GM12878 (cell line): ENCODE measurements at regions not wholly inside any gene's neighbourhood (a gene's known extent, or its start where the extent isn't known, plus 50 kb on each side); places are given as distances from the start of the nearest gene placed in this dataset.

Experiments
- ATAC-seq: fragments of 200-7000 bp; cut with Tn5 transposase; 3 replicates; pipeline ENCODE4 v1.9.1; 2020; ENCODE audit warnings: mild to moderate bottlenecking, moderate library complexity
- BruUV-seq: library from RNA; stranded (reverse); fragments of 400-500 nt; replicated peaks from 2 replicates; lab custom pipeline; 2021; lab: Mats Ljungman, UMichigan
- CTCF ChIA-PET: fragments of 300-600 bp; sonication (Branson Sonifier 250); formaldehyde crosslinking; extraction: SDS; loops from one replicate; lab custom pipeline; 2021; ENCODE audit warnings: inconsistent platforms; lab: Yijun Ruan, JAX
- POLR2A ChIA-PET: fragments of 350-600 bp; formaldehyde crosslinking; extraction: SDS; loops from one replicate; lab custom pipeline; 2021; ENCODE audit warnings: inconsistent platforms; lab: Charles Lee
- RAD21 ChIA-PET: fragments of 300-600 bp; sonication (Branson Sonifier 250); formaldehyde crosslinking; loops from one replicate; lab custom pipeline; 2023; ENCODE audit warnings: antibody characterized with exemption; ENCODE audit not compliant: unreplicated experiment; lab: Charles Lee
- SMC1A ChIA-PET: fragments of 300-600 bp; sonication (Branson Sonifier 250); formaldehyde crosslinking; loops from one replicate; lab custom pipeline; 2023; ENCODE audit not compliant: unreplicated experiment, uncharacterized antibody; lab: Charles Lee
- DNase-seq: peaks from one replicate; pipeline ENCODE4 v3.0.0-alpha.2; 2011; ENCODE audit warnings: low read depth, low spot score
- FAIRE-seq: peaks from 3 replicates; lab custom pipeline; 2011; peaks lifted over from hg19 to GRCh38; lab: Jason Lieb, UNC
- H2AFZ ChIP-seq: 2 replicates; pipeline ENCODE4 v1.6.0; 2011; ENCODE audit warnings: low read depth, low read length, control low read depth; ENCODE audit not compliant: control insufficient read depth
- H3K27ac ChIP-seq: 2 replicates; pipeline ENCODE4 v1.5.1; 2011; ENCODE audit warnings: control low read depth; ENCODE audit not compliant: control insufficient read depth, insufficient read depth
- H3K27me3 ChIP-seq, 2 experiments: replicated peaks in 1 of 2; 2 replicates each; pipeline versions ENCODE4 v1.6.0 to v1.6.1; 2011; ENCODE audit warnings: low read length in 1 of 2; ENCODE audit not compliant: control insufficient read depth in 2 of 2, insufficient read depth in 2 of 2
- H3K36me3 ChIP-seq, 2 experiments: 2 replicates each; pipeline ENCODE4 v1.5.1; 2011; ENCODE audit warnings: low read length in 1 of 2; ENCODE audit not compliant: control insufficient read depth in 2 of 2, insufficient read depth in 2 of 2
- H3K4me1 ChIP-seq: 2 replicates; pipeline ENCODE4 v1.6.1; 2011; ENCODE audit warnings: mild to moderate bottlenecking, low read length, moderate library complexity, mixed read lengths; ENCODE audit not compliant: control insufficient read depth, insufficient read depth
- H3K4me2 ChIP-seq: 2 replicates; pipeline ENCODE4 v1.6.0; 2011; ENCODE audit warnings: control low read depth; ENCODE audit not compliant: control insufficient read depth, insufficient read depth
- H3K4me3 ChIP-seq: fragments of 200-600 bp; sonication (generic); 2 replicates; pipeline ENCODE4 v1.5.1; 2016
- H3K79me2 ChIP-seq: 2 replicates; pipeline ENCODE4 v1.6.0; 2011; ENCODE audit warnings: low read length; ENCODE audit not compliant: control insufficient read depth, insufficient read depth
- H3K9ac ChIP-seq: 2 replicates; pipeline ENCODE4 v1.8.0; 2011; ENCODE audit warnings: low read length, control low read depth, mixed read lengths; ENCODE audit not compliant: control insufficient read depth, insufficient read depth
- H3K9me3 ChIP-seq: replicated peaks from 3 replicates; pipeline ENCODE4 v1.5.1; 2011; ENCODE audit warnings: mild to moderate bottlenecking, low read length; ENCODE audit not compliant: control insufficient read depth, insufficient read depth
- H4K20me1 ChIP-seq: 2 replicates; pipeline ENCODE4 v1.6.0; 2011; ENCODE audit not compliant: control insufficient read depth, insufficient read depth
- BACH1 ChIP-seq: fragments of 450-650 bp; IDR thresholded peaks from 2 replicates; pipeline ENCODE4 v1.6.1; 2017; ENCODE audit warnings: mild to moderate bottlenecking, borderline replicate concordance
- BRCA1 ChIP-seq: IDR thresholded peaks from 2 replicates; pipeline ENCODE4 v1.6.1; 2011; ENCODE audit warnings: low read depth, low read length, improper control_type of control experiment
- CEBPB ChIP-seq, 2 experiments: fragments of 150-350 bp in 1 of 2; IDR thresholded peaks; 2 replicates each; pipeline ENCODE4 v1.6.1; 2012 to 2014; ENCODE audit warnings: low read depth in 2 of 2, low read length in 2 of 2, borderline replicate concordance in 1 of 2, inconsistent platforms in 1 of 2
- CREB1 ChIP-seq: IDR thresholded peaks from 2 replicates; pipeline ENCODE4 v1.6.1; 2012; ENCODE audit warnings: low read depth, mild to moderate bottlenecking, inconsistent platforms
- CREM ChIP-seq: IDR thresholded peaks from 2 replicates; pipeline ENCODE4 v1.6.1; 2014; ENCODE audit warnings: antibody characterized with exemption, low read depth
- DPF2 ChIP-seq: fragments of 450-650 bp; IDR thresholded peaks from 2 replicates; pipeline ENCODE4 v1.6.1; 2017; ENCODE audit warnings: mild to moderate bottlenecking
- IKZF2 ChIP-seq, 2 experiments: fragments of 450-650 bp; IDR thresholded peaks; 2 replicates each; pipeline ENCODE4 v1.6.1; 2017; ENCODE audit warnings: mild to moderate bottlenecking in 2 of 2, moderate library complexity in 2 of 2
- LARP7 ChIP-seq: fragments of 450-650 bp; IDR thresholded peaks from 2 replicates; pipeline ENCODE4 v1.6.1; 2017; ENCODE audit warnings: mild to moderate bottlenecking
- MYB ChIP-seq: fragments of 150-350 bp; IDR thresholded peaks from 2 replicates; pipeline ENCODE4 v1.6.1; 2014; ENCODE audit warnings: mild to moderate bottlenecking, low read depth, low read length, borderline replicate concordance
- NR2F1 ChIP-seq: fragments of 450-650 bp; conservative IDR thresholded peaks from 2 replicates; pipeline ENCODE4 v1.6.1; 2017; ENCODE audit warnings: mild to moderate bottlenecking
- STAT1 ChIP-seq: fragments of 450-650 bp; conservative IDR thresholded peaks from 2 replicates; pipeline ENCODE4 v1.6.1; 2014; ENCODE audit warnings: antibody characterized with exemption, mild to moderate bottlenecking
- YBX1 ChIP-seq: fragments of 450-650 bp; IDR thresholded peaks from 2 replicates; pipeline ENCODE4 v1.6.1; 2016; ENCODE audit warnings: antibody characterized with exemption
- WGBS: methylation state at CpG from one replicate; pipeline ENCODE4 v1.1.6; 2016; ENCODE audit warnings: low lambda C conversion rate; ENCODE audit not compliant: insufficient replicate concordance, insufficient coverage; ENCODE audit errors: missing lambda C conversion rate; 5-methylcytosine and 5-hydroxymethylcytosine counted together
- in situ Hi-C: fragments of 300-500 bp; cut with MboI; formaldehyde crosslinking; loops from 9 replicates; pipeline ENCODE4 v1.14.3; 2018; ENCODE audit warnings: mixed read lengths
- intact Hi-C: fragments of 100-400 bp; cut with micrococcal nuclease; formaldehyde crosslinking; loops from one replicate; pipeline ENCODE4 v1.14.2; 2022; ENCODE audit not compliant: unreplicated experiment
- TF ChIP-seq, protein P1 (sequence below): fragments of 450-650 bp; IDR thresholded peaks from 2 replicates; pipeline ENCODE4 v1.6.1; 2017; ENCODE audit warnings: antibody characterized with exemption, mild to moderate bottlenecking, moderate library complexity
- TF ChIP-seq, protein P2 (sequence below): fragments of 450-650 bp; conservative IDR thresholded peaks from 2 replicates; pipeline ENCODE4 v1.6.1; 2017; ENCODE audit warnings: mild to moderate bottlenecking, moderate library complexity
- TF ChIP-seq, protein P3 (sequence below): fragments of 450-650 bp; IDR thresholded peaks from 2 replicates; pipeline ENCODE4 v1.6.1; 2017; ENCODE audit warnings: mild to moderate bottlenecking, moderate library complexity

DNA sequence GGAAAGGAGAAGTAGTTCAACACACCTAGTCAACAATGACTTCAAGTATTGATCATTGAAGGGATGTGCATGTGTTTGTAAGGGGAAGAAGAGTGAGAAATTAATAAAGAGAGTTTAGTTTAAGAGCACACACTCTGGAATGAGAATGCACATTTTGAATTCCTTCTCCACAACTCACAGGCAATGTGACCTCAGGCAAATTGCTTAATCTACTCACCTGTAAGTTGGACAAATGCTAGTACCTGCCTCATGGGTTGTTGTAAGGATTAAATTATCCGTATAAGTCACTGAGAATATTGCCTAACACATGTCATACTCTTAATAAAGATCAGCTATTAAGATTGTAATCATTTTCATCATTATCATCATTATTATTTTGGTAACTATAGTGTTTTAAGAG lies 204.0 kb upstream of the NFIA start:
- SMC1A ChIA-PET: no interaction called here
- no peaks in the 10 kb centered on the region for H3K79me2 ChIP-seq
- H3K4me1 ChIP-seq: no peaks in the 10 kb centered on the region
- H3K9ac ChIP-seq: no peak overlapping the region
- intact Hi-C loops: no loop called here
- H3K4me2 ChIP-seq: no peak overlapping the region
- no peak for ATAC-seq
- no peak overlapping the region for H2AFZ ChIP-seq
- POLR2A ChIA-PET: no interaction called here
- WGBS: 0% methylated on average over 1 of the region's 1 CpG
- RAD21 ChIA-PET: no interaction called here
- in situ Hi-C loops: no loop called here
- TF ChIP-seq NR2F1 (no peak), BACH1 (no peak), MYB (no peak), BRCA1 (no peak), LARP7 (no peak), STAT1 (no peak), DPF2 (no peak), CEBPB (IDR thresholded peaks at IDR 0.05; ENCODE audit: borderline replicate concordance in 1 of 2, low read depth in 2 of 2, low read length in 2 of 2) (no peak), CREB1 (no peak), CREM (no peak), YBX1 (no peak), IKZF2 (IDR thresholded peaks at IDR 0.05) (no peak)
- TF ChIP-seq, protein P1, sequence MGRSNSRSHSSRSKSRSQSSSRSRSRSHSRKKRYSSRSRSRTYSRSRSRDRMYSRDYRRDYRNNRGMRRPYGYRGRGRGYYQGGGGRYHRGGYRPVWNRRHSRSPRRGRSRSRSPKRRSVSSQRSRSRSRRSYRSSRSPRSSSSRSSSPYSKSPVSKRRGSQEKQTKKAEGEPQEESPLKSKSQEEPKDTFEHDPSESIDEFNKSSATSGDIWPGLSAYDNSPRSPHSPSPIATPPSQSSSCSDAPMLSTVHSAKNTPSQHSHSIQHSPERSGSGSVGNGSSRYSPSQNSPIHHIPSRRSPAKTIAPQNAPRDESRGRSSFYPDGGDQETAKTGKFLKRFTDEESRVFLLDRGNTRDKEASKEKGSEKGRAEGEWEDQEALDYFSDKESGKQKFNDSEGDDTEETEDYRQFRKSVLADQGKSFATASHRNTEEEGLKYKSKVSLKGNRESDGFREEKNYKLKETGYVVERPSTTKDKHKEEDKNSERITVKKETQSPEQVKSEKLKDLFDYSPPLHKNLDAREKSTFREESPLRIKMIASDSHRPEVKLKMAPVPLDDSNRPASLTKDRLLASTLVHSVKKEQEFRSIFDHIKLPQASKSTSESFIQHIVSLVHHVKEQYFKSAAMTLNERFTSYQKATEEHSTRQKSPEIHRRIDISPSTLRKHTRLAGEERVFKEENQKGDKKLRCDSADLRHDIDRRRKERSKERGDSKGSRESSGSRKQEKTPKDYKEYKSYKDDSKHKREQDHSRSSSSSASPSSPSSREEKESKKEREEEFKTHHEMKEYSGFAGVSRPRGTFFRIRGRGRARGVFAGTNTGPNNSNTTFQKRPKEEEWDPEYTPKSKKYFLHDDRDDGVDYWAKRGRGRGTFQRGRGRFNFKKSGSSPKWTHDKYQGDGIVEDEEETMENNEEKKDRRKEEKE: no peak
- TF ChIP-seq, protein P2, sequence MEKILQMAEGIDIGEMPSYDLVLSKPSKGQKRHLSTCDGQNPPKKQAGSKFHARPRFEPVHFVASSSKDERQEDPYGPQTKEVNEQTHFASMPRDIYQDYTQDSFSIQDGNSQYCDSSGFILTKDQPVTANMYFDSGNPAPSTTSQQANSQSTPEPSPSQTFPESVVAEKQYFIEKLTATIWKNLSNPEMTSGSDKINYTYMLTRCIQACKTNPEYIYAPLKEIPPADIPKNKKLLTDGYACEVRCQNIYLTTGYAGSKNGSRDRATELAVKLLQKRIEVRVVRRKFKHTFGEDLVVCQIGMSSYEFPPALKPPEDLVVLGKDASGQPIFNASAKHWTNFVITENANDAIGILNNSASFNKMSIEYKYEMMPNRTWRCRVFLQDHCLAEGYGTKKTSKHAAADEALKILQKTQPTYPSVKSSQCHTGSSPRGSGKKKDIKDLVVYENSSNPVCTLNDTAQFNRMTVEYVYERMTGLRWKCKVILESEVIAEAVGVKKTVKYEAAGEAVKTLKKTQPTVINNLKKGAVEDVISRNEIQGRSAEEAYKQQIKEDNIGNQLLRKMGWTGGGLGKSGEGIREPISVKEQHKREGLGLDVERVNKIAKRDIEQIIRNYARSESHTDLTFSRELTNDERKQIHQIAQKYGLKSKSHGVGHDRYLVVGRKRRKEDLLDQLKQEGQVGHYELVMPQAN: no peak
- TF ChIP-seq, protein P3, sequence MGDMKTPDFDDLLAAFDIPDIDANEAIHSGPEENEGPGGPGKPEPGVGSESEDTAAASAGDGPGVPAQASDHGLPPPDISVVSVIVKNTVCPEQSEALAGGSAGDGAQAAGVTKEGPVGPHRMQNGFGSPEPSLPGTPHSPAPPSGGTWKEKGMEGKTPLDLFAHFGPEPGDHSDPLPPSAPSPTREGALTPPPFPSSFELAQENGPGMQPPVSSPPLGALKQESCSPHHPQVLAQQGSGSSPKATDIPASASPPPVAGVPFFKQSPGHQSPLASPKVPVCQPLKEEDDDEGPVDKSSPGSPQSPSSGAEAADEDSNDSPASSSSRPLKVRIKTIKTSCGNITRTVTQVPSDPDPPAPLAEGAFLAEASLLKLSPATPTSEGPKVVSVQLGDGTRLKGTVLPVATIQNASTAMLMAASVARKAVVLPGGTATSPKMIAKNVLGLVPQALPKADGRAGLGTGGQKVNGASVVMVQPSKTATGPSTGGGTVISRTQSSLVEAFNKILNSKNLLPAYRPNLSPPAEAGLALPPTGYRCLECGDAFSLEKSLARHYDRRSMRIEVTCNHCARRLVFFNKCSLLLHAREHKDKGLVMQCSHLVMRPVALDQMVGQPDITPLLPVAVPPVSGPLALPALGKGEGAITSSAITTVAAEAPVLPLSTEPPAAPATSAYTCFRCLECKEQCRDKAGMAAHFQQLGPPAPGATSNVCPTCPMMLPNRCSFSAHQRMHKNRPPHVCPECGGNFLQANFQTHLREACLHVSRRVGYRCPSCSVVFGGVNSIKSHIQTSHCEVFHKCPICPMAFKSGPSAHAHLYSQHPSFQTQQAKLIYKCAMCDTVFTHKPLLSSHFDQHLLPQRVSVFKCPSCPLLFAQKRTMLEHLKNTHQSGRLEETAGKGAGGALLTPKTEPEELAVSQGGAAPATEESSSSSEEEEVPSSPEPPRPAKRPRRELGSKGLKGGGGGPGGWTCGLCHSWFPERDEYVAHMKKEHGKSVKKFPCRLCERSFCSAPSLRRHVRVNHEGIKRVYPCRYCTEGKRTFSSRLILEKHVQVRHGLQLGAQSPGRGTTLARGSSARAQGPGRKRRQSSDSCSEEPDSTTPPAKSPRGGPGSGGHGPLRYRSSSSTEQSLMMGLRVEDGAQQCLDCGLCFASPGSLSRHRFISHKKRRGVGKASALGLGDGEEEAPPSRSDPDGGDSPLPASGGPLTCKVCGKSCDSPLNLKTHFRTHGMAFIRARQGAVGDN: no peak
- TF ChIP-seq, all 136 proteins: peak for 0
- CTCF ChIA-PET: no interaction called here
- Histone ChIP-seq H3K36me3 (no peaks in the 10 kb centered on the region), H3K27me3 (no peaks in the 10 kb centered on the region), H4K20me1 (no peaks in the 10 kb centered on the region), H3K9me3 (no peaks in the 10 kb centered on the region), H3K27ac (no peak overlapping the region), H3K4me3 (no peak overlapping the region)
- DNase-seq (no peak), FAIRE-seq (no peak)
- no TSS peak for BruUV-seq
